DND-41 (cell line): ENCODE measurements at regions not wholly inside any gene's neighbourhood (a gene's known extent, or its start where the extent isn't known, plus 50 kb on each side); places are given as distances from the start of the nearest gene placed in this dataset.

Source experiments
- ATAC-seq: fragments of 200-7000 bp; cut with Tn5 transposase; 3 replicates; pipeline ENCODE4 v1.9.1; 2021; ENCODE audit warnings: low read depth; ENCODE audit not compliant: insufficient read depth
- DNase-seq: peaks from one replicate; pipeline ENCODE4 v3.0.0-alpha.2; 2020
- H2AFZ ChIP-seq: 2 replicates; pipeline ENCODE4 v1.6.0; 2012; ENCODE audit warnings: low read depth, low read length
- H3K27ac ChIP-seq: 2 replicates; pipeline ENCODE4 v1.5.1; 2012; ENCODE audit warnings: low read length, inconsistent platforms
- H3K27me3 ChIP-seq: fragments of 200-600 bp; sonication (generic); 2 replicates; pipeline ENCODE4 v1.6.0; 2012; ENCODE audit warnings: low read length, mild to moderate bottlenecking, inconsistent platforms; ENCODE audit not compliant: insufficient read depth, poor library complexity
- H3K36me3 ChIP-seq: 2 replicates; pipeline ENCODE4 v1.5.1; 2012; ENCODE audit warnings: low read length, inconsistent platforms; ENCODE audit not compliant: insufficient read depth
- H3K4me1 ChIP-seq: 2 replicates; pipeline ENCODE4 v1.5.1; 2012; ENCODE audit warnings: mild to moderate bottlenecking, low read length; ENCODE audit not compliant: insufficient read depth
- H3K4me2 ChIP-seq: 2 replicates; pipeline ENCODE4 v1.6.0; 2012; ENCODE audit warnings: mild to moderate bottlenecking, moderate library complexity, low read length, inconsistent platforms; ENCODE audit not compliant: insufficient read depth
- H3K4me3 ChIP-seq, 2 experiments: fragments of 200-600 bp in 1 of 2; shearing (Covaris generic) in 1 of 2; 2 replicates each; pipeline ENCODE4 v1.5.1; 2012 to 2016; ENCODE audit warnings: inconsistent platforms in 2 of 2, low read length in 2 of 2, mild to moderate bottlenecking in 2 of 2, low read depth in 1 of 2, moderate library complexity in 1 of 2
- H3K79me2 ChIP-seq: 2 replicates; pipeline ENCODE4 v1.6.0; 2012; ENCODE audit warnings: low read length, inconsistent platforms; ENCODE audit not compliant: insufficient read depth
- H3K9ac ChIP-seq: 2 replicates; pipeline ENCODE4 v1.6.0; 2012; ENCODE audit warnings: low read depth, mild to moderate bottlenecking, inconsistent platforms, low read length, moderate library complexity
- H3K9me3 ChIP-seq: 2 replicates; pipeline ENCODE4 v1.5.1; 2012; ENCODE audit warnings: low read length, moderate library complexity, mild to moderate bottlenecking, inconsistent platforms; ENCODE audit not compliant: insufficient read depth, severe bottlenecking
- H4K20me1 ChIP-seq: 2 replicates; pipeline ENCODE4 v1.6.0; 2012; ENCODE audit warnings: low read length; ENCODE audit not compliant: insufficient read depth
- EZH2 ChIP-seq: IDR thresholded peaks from 3 replicates; pipeline ENCODE4 v1.6.1; 2012; ENCODE audit warnings: borderline replicate concordance, low read depth, mild to moderate bottlenecking, moderate library complexity, low read length, inconsistent platforms; ENCODE audit not compliant: severe bottlenecking
- TF ChIP-seq, protein P1 (sequence below): IDR thresholded peaks from 2 replicates; pipeline ENCODE4 v1.5.1; 2012; ENCODE audit warnings: borderline replicate concordance, low read length, moderate library complexity, mild to moderate bottlenecking; ENCODE audit not compliant: poor library complexity, severe bottlenecking; ENCODE audit errors: extremely low read depth

DNA sequence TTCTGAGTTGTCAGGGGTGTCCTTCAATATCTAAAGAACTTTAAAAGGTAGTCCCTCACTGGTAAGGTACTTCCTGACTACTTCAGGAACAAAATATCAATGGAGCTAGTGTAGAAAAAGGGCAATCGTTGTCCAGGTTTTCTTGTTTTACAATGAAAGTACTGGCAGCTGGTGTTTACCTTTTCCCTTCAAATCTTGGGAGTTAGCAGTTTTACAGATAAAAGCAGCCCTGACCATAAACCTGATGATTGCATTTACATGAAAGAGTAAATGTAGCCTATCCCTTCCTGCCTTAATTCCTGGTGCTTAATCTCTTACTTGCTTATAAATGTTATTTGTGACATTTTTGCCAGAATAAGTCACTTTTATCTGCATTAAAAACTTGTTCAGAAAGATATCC, 559.9 kb upstream of the ARPP21 start:
- Histone ChIP-seq H4K20me1 (no peaks in the 10 kb centered on the region), H3K9me3 (no peaks in the 10 kb centered on the region), H3K36me3 (no peaks in the 10 kb centered on the region), H3K27me3 (no peaks in the 10 kb centered on the region), H3K27ac (no peak overlapping the region), H3K4me3 (no peak overlapping the region), H3K9ac (no peak overlapping the region), H3K4me2 (no peak overlapping the region), H2AFZ (no peak overlapping the region), H3K79me2 (no peaks in the 10 kb centered on the region), H3K4me1 (no peaks in the 10 kb centered on the region)
- TF ChIP-seq, protein P1, sequence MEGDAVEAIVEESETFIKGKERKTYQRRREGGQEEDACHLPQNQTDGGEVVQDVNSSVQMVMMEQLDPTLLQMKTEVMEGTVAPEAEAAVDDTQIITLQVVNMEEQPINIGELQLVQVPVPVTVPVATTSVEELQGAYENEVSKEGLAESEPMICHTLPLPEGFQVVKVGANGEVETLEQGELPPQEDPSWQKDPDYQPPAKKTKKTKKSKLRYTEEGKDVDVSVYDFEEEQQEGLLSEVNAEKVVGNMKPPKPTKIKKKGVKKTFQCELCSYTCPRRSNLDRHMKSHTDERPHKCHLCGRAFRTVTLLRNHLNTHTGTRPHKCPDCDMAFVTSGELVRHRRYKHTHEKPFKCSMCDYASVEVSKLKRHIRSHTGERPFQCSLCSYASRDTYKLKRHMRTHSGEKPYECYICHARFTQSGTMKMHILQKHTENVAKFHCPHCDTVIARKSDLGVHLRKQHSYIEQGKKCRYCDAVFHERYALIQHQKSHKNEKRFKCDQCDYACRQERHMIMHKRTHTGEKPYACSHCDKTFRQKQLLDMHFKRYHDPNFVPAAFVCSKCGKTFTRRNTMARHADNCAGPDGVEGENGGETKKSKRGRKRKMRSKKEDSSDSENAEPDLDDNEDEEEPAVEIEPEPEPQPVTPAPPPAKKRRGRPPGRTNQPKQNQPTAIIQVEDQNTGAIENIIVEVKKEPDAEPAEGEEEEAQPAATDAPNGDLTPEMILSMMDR: no peak
- TF ChIP-seq EZH2: no peak
- DNase-seq: no peak
- ATAC-seq: no peak

GRCh38 chr3:35081899-35082298, 557.4 kb upstream of the ARPP21 start:
- Histone ChIP-seq H3K4me3 (no peak overlapping the region), H3K4me2 (no peak overlapping the region), H3K79me2 (no peaks in the 10 kb centered on the region), H3K9me3 (peaks cover 2% of the 10 kb centered on the region), H2AFZ (no peak overlapping the region), H3K9ac (no peak overlapping the region), H3K36me3 (no peaks in the 10 kb centered on the region), H4K20me1 (no peaks in the 10 kb centered on the region), H3K27ac (no peak overlapping the region), H3K4me1 (no peaks in the 10 kb centered on the region), H3K27me3 (no peaks in the 10 kb centered on the region)
- TF ChIP-seq, protein P1: no peak
- TF ChIP-seq EZH2: no peak
- DNase-seq: no peak
- ATAC-seq: no peak

DNA sequence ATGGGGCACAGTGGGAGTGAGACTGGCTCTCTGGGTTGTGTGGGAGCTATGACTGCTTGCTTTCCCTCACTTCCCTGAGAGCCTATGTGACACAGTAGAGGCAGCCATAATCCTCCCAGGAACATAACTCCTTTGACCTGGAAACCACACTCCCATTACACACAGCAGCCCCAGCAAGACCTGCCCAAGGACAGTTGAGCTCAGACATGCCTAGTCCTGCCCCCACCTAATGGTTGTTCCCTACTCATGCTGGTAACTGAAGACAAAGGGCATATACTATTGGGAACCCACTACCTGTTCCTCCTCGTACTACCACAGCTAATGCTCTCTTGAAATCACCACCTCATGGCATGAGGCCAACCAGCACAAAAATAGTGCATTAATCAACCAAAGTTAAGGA, 550.4 kb upstream of the ARPP21 start:
- H3K9ac ChIP-seq: 0 out of 2 replicates have a peak overlapping the region, but pooled peaks have one; percentile 10
- H2AFZ ChIP-seq: 0 out of 2 replicates have a peak overlapping the region, but pooled peaks have one; percentile 6
- DNase-seq (peak; percentile 70), ATAC-seq (peak; percentile 79; the same call in 2 of the 3 replicates)
- peaks cover 16% of the 10 kb centered on the region for H3K9me3 ChIP-seq
- no peaks in the 10 kb centered on the region for H4K20me1 ChIP-seq
- no peaks in the 10 kb centered on the region for H3K36me3 ChIP-seq
- H3K4me1 ChIP-seq: peaks cover 21% of the 10 kb centered on the region
- H3K4me2 ChIP-seq: peak overlapping the region; percentile 17; the same call in 1 of the 2 replicates
- no peak for TF ChIP-seq EZH2
- TF ChIP-seq, protein P1: no peak
- H3K4me3 ChIP-seq: no peak overlapping the region
- no peaks in the 10 kb centered on the region for H3K79me2 ChIP-seq
- peak overlapping the region; percentile 66 for H3K27ac ChIP-seq
- no peaks in the 10 kb centered on the region for H3K27me3 ChIP-seq

GRCh38 chr3:35114686-35115085, 524.6 kb upstream of the ARPP21 start:
- Histone ChIP-seq H3K4me1 (no peaks in the 10 kb centered on the region), H3K4me3 (no peak overlapping the region), H2AFZ (no peak overlapping the region), H3K27me3 (no peaks in the 10 kb centered on the region), H3K9me3 (no peaks in the 10 kb centered on the region), H3K27ac (no peak overlapping the region), H4K20me1 (no peaks in the 10 kb centered on the region), H3K36me3 (no peaks in the 10 kb centered on the region), H3K79me2 (no peaks in the 10 kb centered on the region), H3K4me2 (no peak overlapping the region), H3K9ac (no peak overlapping the region)
- DNase-seq: no peak
- ATAC-seq: no peak
- TF ChIP-seq, protein P1: no peak
- TF ChIP-seq EZH2: no peak
